ENCODE measurements at regions not wholly inside any gene's neighbourhood (a gene's known extent, or its start where the extent isn't known, plus 50 kb on each side); places are given as distances from the start of the nearest gene placed in this dataset.
"Not testable (repeated sequence)": the region's sequence is repeated elsewhere in the genome, so short reads cannot be mapped to it uniquely, and the experiment has no call there.

DNA sequence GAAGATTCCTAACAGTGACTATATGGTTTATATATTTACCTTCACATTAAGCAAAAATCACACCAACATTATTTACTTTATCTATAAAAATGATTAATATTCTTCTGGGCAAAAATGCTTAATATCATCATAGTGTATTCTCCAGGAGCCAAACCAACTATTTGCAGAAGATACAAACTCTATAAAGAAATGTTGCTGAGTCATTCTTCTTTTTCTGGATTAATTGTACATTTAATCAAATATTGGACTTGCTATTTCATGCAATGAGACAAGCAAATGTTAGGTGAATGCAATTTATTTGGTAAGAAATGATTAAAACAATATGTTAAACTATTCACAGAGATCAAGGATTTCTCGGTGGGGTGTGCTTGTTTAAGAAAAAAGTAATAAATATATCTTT, 1075.8 kb downstream of the PCDH9 start:
- Histone ChIP-seq H3K27ac (no peak overlapping the region), H3K4me3 (no peak overlapping the region), H3K4me1 (no peaks in the 10 kb centered on the region), H3K36me3 (no peaks in the 10 kb centered on the region), H3K27me3 (no peaks in the 10 kb centered on the region), H3K9me3 (no peaks in the 10 kb centered on the region)
- DNase-seq (ENCODE audit: low spot score): no peak
- TF ChIP-seq, protein P1, sequence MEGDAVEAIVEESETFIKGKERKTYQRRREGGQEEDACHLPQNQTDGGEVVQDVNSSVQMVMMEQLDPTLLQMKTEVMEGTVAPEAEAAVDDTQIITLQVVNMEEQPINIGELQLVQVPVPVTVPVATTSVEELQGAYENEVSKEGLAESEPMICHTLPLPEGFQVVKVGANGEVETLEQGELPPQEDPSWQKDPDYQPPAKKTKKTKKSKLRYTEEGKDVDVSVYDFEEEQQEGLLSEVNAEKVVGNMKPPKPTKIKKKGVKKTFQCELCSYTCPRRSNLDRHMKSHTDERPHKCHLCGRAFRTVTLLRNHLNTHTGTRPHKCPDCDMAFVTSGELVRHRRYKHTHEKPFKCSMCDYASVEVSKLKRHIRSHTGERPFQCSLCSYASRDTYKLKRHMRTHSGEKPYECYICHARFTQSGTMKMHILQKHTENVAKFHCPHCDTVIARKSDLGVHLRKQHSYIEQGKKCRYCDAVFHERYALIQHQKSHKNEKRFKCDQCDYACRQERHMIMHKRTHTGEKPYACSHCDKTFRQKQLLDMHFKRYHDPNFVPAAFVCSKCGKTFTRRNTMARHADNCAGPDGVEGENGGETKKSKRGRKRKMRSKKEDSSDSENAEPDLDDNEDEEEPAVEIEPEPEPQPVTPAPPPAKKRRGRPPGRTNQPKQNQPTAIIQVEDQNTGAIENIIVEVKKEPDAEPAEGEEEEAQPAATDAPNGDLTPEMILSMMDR (IDR thresholded peaks at IDR 0.05): no peak

DNA sequence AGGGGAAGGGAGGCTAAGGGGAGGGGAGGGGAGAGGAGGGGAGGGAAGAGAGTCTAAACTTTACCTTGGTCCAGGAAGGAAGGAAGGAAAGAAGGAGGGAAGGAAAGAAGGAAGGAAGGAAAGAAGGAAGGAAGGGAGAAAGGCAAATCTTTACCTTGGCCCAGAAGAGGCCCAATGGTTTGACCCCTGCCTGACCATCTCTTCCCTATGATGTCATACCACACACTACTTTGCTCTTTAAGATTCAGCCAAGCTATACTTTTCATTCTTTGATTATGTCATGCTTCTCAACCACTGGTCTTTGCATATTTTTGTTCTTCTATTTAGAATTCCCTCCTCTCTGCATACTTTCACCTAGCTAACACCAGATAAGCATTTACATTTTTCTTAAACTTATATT, 1077.5 kb downstream of the PCDH9 start:
- TF ChIP-seq, protein P1 (IDR thresholded peaks at IDR 0.05): no peak
- no peak for DNase-seq (ENCODE audit: low spot score)
- Histone ChIP-seq H3K36me3 (no peaks in the 10 kb centered on the region), H3K27me3 (no peaks in the 10 kb centered on the region), H3K4me1 (no peaks in the 10 kb centered on the region), H3K9me3 (no peaks in the 10 kb centered on the region), H3K27ac (no peak overlapping the region), H3K4me3 (no peak overlapping the region)

DNA sequence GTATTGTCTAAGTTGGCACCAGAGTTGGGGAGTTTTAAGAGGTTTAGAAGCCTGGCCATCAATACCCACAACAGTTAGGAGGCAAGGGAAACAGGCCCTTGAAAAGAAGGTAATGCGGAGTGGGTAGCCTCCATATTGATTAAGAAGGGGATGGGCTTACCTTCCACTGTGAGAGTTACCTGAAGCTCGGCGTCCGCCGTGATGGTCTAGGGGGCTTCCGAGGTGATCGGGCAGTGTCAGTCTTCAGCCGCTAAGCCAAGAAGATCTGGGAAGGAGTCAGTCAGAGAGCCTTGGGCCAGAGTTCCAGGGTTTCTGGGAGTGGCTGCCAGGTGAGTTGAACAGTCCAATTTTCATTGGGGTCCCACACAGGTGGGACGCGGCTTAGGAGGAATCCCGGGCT, 1085.8 kb downstream of the PCDH9 start:
- H3K36me3 ChIP-seq; H3K4me1 ChIP-seq; H3K27ac ChIP-seq; H3K27me3 ChIP-seq; DNase-seq (ENCODE audit: low spot score); H3K9me3 ChIP-seq; H3K4me3 ChIP-seq: not testable (repeated sequence)

DNA sequence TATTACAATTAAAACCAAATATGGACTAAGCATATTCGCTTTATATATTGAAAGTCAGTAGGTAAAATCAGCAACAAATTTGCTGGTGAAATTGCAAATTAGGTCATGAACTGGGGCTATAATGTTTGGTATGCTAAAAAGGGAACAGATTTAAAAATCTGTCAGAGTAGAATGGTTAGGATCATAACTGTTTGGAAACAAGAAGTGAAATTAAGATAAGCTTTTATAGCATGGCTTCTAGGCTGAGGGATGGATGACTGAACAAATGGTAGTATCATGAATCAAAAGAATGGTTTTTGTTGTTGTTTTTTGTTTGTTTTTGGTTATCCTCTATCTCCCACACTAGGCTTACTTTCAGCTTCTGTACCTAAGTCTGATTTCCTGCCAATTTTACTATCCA, 1090.4 kb downstream of the PCDH9 start:
- DNase-seq (ENCODE audit: low spot score): no peak
- H3K4me3 ChIP-seq: no peak overlapping the region
- peaks cover 0 to 8% of the 10 kb centered on the region in 2 donors for H3K9me3 ChIP-seq
- TF ChIP-seq, protein P1 (IDR thresholded peaks at IDR 0.05): no peak
- H3K4me1 ChIP-seq: no peaks in the 10 kb centered on the region
- no peaks in the 10 kb centered on the region for H3K36me3 ChIP-seq
- no peak overlapping the region for H3K27ac ChIP-seq
- no peaks in the 10 kb centered on the region for H3K27me3 ChIP-seq

- no peak for DNase-seq (ENCODE audit: low spot score)
These were observed 1090.9 kb downstream of the PCDH9 start for GRCh38 chr13:66139250-66139649.

GRCh38 chr13:66138172-66138811, 1091.8 kb downstream of the PCDH9 start:
- TF ChIP-seq, protein P1 (IDR thresholded peaks at IDR 0.05): no peak
- peaks cover 0 to 8% of the 10 kb centered on the region in 2 donors for H3K9me3 ChIP-seq
- DNase-seq (ENCODE audit: low spot score): no peak
- no peaks in the 10 kb centered on the region for H3K36me3 ChIP-seq
- H3K4me3 ChIP-seq: no peak overlapping the region
- H3K27me3 ChIP-seq: no peaks in the 10 kb centered on the region
- H3K4me1 ChIP-seq: no peaks in the 10 kb centered on the region
- no peak overlapping the region for H3K27ac ChIP-seq

More at GRCh38 chr13:66139250-66139649, 1090.9 kb downstream of the PCDH9 start:
- Histone ChIP-seq H3K4me3 (no peak overlapping the region), H3K36me3 (no peaks in the 10 kb centered on the region), H3K27me3 (no peaks in the 10 kb centered on the region), H3K27ac (no peak overlapping the region), H3K9me3 (peaks cover 0 to 8% of the 10 kb centered on the region in 2 donors), H3K4me1 (no peaks in the 10 kb centered on the region)
- TF ChIP-seq, protein P1 (IDR thresholded peaks at IDR 0.05): no peak
